HG03378 (cell line): ENCODE measurements at regions not wholly inside any gene's neighbourhood (a gene's known extent, or its start where the extent isn't known, plus 50 kb on each side); places are given as distances from the start of the nearest gene placed in this dataset.
"Not testable (repeated sequence)": the region's sequence is repeated elsewhere in the genome, so short reads cannot be mapped to it uniquely, and the experiment has no call there.

ENCODE experiments used
- ATAC-seq: cut with Tn5 transposase; IDR thresholded peaks from one replicate; pipeline ENCODE4 v1.9.1; 2021; ENCODE audit warnings: mild to moderate bottlenecking, moderate library complexity; ENCODE audit not compliant: unreplicated experiment

DNA sequence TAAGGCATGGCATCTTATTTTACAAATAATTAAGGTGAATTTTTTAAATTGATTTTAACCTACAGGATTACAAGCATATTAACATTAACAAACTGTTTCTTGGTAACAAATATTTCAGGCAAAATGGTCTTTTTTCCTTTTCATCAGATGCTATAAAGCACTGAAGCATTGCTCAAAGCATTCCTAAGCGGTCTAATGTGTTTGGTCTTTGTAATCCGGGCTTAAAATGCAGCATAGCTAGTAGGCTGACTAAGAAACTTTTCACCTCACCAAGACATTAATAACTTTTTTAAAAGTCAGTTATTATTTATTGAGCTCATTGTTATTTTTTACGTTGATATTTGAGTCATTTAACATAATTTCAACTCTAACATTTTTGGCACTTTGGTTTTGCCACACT, 538.8 kb upstream of the SLC39A10 start:
- ATAC-seq: no peak

DNA sequence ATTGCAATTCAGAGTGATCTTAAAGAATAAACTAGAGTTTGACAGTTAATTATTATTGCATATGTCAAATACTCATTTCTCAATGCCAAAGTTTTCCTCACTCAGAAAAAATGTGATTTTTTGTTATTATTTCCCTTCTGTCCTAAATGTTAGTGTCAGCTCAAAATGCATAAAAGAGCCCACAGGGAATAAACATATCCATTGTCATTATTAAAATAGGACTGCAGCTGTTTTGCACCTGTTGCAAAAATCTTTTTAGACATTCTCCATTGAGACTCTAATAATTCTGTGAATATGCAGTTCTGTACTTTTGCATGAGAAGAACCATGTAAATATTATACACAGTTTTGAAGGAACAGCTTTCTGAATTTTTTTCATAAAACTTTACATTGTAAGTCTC, 540.0 kb upstream of the SLC39A10 start:
- no peak for ATAC-seq

DNA sequence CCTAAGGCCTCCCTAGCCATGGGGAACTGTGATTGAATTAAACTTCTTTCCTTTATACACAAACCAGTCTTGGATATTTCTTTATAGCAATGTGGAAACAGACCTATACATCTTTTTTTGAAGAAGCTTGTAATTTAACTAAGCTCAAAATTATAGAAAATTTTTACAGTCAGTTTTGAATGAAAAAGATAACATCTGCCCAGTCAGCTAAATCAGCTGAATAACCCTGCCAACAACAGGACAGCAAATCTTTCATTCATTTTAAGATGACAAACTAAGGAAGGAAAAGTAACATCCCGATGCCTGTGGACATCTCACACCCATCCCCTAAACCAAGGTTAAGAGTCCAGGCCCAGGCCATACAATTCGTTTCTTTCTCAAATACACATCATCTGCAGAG, 541.3 kb upstream of the SLC39A10 start:
- ATAC-seq: no peak

DNA sequence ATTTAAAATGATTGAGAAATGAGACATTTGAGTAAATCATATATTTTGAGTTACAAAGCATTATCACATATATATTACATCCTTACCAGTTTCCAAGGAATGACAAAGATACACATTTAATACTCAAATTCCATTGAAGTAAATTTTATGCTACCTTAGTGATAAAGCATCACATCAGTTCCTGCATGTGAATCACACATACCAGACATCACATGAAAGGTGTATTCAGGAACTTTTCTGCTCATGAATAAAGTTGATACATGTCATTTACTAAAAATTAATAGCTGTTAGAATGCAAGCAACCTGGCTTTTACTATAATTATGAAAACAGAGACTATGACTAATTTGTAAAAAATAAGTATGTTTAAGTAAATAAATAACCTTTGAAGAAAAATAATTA, 548.8 kb upstream of the SLC39A10 start:
- no peak for ATAC-seq

DNA sequence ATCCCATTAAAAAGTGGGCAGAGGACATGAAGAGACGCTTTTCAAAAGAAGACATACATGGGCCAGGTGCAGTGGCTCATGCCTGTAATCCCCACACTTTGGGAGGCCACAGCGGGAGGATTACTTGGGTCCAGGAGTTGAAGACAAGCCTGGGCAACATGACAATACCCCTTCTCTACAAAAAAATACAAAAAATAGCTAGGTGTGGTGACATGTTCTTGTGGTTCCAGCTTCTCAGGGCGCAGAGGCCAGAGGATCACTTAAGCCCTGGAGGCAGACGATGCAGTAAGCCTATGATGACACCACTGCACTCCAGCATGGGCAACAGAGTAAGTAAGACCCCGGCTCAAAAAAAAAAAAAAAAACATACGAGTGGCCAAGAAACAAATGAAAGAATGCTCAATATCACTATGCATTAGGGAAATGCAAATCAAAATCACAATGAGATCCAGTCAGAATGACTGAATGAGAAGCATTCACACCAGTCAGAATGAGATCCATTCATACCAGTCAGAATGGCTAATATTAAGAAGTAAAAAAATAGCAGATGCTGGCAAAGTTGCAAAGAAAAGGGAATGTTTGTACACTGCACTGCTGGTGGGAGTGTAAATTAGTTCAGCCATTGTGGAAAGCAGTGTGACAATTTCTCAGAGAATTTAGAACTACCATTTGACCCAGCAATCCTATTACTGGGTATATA, 550.2 kb upstream of the SLC39A10 start:
- ATAC-seq: no peak

DNA sequence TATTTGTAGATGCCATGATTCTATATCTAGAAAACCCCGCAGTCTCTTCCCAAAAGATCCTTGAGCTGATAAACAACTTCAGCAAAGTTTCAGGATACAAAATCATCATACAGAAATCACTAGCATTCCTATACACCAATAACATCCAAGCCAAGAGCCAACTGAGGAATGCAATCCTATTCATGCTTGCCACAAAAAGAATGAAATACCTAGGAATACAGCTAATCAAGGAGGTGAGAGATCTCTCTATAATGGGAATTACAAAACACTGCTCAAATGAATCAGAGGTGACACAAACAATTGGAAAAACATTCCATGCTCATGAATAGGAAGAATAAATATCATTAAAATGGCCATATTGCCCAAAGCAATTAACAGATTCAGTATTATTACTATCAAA, 551.4 kb upstream of the SLC39A10 start:
- no peak for ATAC-seq

DNA sequence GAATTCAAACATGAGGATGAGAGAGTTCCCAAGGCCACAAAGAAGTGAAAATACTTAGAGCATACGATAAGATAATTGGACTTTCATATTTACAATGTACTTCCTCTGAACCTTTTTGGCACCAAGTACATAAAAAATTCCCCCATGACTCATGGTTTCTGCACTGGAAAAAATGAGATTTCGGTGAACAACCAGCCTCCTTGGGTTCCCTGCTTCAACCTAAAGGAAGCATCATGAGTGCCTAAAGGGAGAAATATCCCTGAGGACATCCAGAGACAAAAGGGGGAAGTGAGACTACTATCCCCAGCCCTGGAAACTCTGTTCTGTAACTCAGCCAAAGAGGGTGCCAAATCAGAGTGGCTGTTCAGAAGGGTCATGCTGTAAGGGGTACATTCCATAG, 562.7 kb upstream of the SLC39A10 start:
- peak; percentile 51 for ATAC-seq

DNA sequence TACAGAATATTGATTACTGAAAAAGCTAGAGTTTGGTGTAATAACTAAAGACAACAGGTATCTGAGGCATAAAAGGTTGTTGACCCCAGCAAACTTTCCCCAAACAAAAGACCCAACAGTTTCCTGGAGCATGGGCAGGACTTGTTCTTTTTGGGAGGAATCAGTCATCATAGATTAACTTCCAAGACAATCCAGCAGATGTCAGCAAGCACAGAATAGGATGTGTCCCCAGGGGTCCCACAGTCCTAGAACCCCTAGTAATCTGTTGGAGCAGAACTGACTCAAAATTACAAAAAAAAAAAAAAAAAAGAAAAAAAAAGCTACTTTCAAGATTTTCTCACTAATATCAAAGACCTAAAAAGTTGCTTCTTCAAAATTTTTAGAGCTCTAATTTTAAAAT, 564.7 kb upstream of the SLC39A10 start:
- ATAC-seq: no peak

DNA sequence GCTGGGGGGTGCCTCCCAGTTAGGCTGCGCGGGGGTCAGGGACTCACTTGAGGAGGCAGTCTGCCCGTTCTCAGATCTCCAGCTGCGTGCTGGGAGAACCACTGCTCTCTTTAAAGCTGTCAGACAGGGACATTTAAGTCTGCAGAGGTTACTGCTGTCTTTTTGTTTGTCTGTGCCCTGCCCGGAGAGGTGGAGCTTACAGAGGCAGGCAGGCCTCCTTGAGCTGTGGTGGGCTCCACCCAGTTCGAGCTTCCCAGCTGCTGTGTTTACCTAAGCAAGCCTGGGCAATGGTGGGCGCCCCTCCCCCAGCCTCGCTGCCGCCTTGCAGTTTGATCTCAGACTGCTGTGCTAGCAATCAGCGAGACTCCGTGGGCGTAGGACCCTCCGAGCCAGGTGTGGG, 584.2 kb upstream of the SLC39A10 start:
- not testable (repeated sequence) for ATAC-seq

DNA sequence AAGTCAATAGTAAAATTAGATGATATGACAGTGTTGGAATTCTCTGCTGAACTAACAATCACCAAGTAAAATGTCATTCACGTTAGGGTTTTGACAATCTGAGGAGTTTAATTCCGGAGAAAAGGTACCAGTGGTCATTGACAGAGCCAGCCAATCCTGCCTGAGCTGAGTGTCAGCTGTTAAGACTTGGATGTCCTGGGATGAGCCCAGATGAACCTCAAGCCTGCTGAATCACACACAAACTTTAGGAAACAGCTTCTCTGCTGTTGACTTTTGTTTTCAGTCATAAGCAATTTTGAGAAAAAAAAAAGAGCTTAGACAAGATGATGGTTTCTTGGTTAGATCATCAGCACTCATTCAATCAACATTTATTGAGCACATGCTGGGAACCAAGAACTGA, 600.0 kb upstream of the SLC39A10 start:
- ATAC-seq: no peak

DNA sequence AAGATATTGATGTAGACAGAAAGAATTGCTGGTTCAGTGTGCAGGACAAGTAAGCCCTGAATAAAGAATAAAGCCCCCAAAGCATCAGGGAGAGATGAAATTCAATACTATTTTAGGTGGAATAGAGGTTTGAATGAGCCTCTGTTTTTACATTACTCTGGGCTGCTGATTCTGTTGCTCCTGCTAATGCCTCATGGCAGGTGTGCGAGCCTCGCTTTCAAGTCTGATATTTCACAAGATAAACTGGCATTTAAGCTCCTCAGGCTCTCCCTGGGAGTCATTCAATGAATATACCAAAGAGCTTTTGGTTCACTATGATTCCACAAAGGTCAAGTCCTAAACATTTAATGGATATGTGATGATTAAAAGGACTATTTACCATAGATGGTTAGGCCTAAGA, 601.0 kb upstream of the SLC39A10 start:
- ATAC-seq: no peak

DNA sequence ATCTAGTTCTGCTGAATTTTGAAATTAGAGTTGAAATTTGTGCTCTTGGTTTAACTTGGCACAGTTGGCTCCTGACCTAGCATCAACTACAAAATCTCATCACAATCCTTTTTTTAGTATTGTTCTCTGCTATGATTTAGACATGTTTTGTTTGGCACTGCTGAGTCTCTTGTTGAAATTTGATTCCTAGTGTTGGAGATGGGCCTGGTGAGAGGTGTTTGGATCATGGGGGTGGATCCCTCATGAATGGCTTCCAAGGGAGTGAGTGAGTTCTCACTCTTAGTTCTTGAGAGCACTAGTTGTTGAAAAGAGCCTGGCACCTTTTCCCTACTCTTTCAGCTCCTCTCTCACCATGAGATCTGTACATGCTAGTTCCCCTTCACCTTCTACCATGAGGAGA, 605.6 kb upstream of the SLC39A10 start:
- no peak for ATAC-seq

DNA sequence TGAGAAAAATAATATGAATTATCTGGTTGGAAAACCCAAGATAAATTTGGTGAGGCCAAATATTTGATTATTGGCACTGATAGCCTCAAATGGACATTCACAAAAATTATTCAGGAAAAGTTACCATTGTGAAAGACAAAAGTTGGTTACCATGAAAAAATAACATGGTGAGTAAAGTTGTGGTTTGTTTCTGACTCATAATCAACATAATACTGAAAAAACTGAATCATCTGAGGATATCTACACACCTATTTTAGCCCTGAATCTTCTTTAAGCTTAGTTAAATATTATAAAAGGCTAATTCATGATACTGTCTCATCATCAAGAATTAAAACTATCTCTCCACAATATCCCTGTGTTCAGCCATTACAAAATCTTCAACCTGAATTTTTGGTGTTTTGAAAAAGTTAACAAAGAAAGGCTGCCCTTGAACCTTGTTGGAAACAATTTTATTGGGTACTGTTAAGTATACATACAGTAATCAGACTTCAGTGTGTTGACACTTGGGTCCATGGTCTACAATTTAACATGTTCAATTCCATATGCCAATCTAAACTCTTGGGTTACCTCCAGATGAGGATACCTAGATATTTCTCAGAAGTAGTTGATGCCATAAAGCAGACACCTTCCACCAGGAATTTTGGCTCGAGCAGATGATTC, 607.5 kb upstream of the SLC39A10 start:
- ATAC-seq: peak; percentile 94

DNA sequence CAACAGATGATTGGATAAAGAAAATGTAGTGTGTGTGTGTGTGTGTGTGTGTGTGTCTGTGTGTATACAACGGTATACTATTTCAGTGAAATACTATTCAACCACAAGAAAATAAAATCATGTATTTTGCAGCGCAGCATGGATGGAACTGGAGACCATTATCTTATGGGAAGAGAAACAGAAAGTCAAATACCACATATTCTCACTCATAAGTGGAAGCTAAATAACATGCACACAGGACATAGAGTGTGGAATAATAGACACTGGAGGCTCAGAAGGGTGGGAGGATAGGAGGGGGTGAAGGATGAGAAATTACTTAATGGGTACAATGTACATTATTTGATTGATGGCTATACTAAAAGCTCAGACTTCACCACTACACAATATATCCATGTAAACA, 609.1 kb upstream of the SLC39A10 start:
- no peak for ATAC-seq

DNA sequence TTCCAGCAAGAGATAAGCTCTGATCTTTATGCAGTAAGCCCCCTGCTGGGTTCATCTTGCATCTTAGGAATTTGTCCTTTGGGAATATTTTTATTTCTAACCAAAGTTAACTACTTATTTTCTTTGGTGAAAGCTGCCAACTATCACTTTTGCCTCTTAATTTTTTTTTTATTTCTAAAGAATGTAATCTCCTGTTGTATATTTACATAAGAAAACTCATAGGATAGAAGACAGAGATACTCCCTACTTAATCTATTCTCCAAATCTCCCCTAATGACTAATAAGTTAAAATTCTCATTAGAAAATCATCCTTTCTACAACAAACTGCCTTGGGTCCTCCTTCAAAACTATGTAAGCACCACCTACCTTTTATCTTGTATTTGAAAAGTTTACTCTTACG, 612.2 kb upstream of the SLC39A10 start:
- ATAC-seq: no peak

DNA sequence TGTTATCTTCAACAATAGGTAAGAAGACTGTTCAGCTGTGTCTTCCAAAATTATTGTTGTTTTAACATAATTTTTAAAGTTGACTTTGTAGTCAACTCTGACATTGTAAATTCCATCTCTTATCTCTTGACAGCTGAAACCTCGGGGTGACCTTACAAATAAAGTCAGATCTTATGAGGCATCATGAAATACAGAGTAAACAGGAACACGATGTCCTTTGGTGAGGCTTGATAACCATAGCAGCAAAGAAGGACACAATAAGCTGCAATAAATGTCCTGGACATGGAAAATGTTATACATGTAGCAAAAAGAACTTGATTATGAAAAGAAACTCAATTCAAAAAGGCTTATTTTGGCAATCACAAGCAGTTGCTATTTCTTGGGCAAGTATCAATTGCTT, 618.9 kb upstream of the SLC39A10 start:
- ATAC-seq: no peak

DNA sequence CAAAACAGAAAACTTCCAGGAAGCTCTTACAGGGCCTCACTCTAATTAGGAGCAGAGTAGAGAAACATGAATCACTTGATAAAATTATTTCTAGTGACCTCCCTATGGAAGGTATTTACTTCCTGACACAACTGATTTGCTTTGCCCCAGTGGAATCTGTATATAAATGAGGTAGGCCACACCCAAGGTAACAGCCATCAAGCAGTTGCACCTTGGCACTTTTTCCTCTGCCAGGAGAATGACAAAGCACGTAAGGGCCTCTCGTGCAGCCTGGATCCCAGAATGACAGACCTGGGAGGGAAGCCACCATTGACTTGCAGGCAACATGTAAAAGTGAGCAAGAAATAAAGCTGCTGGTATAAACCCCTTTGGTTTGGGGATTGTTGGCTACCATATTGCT, 620.0 kb upstream of the SLC39A10 start:
- no peak for ATAC-seq

DNA sequence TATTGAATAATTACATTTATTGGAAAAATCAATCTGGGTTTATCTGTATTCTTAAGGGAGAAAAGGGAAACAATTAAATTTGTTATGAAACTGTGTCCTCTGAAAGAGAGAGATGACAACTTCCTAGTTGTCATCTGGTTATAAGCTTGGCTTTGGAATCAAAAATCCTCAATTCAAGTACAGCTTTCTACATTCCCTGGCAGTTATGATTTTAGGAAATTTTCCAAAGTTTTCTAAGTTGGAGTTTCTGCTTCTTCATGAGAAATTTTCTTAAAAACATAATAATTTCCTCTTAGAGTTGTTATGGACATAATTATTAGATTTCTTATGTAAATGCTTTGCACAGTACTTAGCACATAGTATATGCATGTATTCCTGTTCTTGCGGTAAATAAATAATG, 625.6 kb upstream of the SLC39A10 start:
- ATAC-seq: no peak

DNA sequence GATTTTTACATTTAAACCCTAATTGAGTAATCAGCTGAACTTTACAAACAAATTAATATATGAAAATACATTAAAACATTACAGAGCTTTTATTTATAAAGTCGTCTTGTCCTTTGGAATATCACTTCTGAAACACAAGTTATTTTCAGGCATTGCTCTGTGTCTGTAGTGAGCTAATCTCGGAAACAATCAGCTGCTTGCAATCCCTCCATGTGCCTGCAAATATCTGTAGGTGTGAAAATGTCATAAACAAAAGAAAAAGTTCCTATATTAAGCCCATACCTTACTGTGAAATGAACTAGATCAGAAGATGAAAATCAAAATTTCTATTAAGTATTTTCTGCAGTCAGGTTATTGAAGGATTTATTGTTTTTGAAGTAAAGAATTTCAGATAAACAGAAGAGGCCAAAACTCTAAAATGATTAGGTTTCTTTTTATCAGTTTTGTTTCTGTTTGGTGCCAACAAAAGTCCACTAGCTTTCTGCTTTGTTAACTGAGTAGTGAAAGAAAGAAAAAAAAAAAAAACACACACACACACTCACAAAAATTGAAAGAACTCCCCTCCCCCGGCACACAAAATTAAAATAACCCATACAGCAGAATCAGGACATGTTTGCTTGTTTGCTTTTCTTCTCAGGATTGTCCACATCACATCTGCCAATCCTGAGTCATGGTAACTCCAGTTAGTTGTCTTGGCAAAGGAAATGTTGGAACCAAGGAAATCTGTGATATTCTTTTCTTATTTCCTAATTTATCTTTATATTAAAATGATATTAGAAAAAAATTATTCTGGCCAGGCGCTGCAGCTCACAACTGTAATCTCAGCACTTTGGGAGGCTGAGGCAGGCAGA, 627.0 kb upstream of the SLC39A10 start:
- ATAC-seq: no peak

DNA sequence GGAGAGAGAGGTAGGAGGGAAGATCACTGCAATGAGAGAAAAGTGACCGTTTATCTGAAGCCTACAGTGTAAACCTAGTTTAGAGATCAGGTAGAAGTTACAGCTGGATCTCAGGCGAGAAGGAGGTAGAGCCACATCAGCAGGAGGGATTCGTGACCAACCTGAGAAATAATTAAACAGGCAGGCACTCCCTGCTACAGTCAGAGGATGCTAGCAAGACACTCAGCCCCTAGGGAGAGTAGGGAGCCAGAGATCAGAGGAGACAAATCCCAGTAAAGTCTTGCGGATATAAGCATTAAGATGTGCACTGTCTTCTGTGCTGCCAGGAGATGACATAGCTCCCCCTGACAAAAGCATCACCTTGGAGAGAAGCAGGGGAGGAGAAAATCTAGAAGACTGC, 629.1 kb upstream of the SLC39A10 start:
- no peak for ATAC-seq

DNA sequence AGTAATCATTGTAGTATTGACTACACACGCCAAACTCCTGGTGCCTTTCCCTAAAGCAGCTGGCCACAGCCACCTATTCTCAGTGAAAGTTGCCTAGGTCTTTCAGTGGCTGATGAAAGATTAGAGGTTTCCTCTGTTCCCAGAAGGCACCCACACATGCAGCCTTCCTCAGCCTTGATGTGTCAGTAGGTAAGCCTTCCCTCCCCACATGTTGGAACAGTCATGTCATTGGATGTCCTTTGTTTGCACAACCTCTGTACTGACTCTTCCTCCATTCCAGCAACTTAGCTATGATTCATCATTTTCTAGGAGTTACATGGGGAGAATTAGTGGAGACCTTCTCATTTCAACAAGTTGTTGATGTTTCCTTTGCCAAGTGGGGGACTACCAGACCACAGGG, 630.8 kb upstream of the SLC39A10 start:
- ATAC-seq: no peak

DNA sequence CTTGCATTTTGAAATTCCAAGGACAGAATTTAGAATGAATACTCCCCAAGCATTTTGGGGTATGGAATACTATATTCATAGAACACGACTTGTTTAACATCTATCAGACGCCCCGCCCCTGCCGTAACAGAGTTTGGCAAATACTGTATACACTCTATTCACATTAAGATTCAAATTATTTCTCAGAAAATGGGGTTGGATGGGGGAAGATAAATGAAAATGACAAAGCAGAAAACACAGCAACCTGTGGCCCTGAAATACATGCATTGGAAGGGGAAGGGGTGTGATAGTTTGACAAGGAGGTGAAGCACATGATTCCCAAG, 634.6 kb upstream of the SLC39A10 start:
- ATAC-seq: no peak
